BLaER1 treated with 17β-estradiol and CSF1 and Interleukin-3, amounts not matched to agents 10 nM and 100 nM (cell line): ENCODE measurements at regions not wholly inside any gene's neighbourhood (a gene's known extent, or its start where the extent isn't known, plus 50 kb on each side); places are given as distances from the start of the nearest gene placed in this dataset.

Experiments used
- H3K27ac ChIP-seq, 11 experiments: shearing (Covaris generic); formaldehyde crosslinking; 2 replicates each; pipeline ENCODE4 v1.8.1; 2022
- H3K27me3 ChIP-seq, 11 experiments: shearing (Covaris generic); formaldehyde crosslinking; 2 replicates each; pipeline ENCODE4 v1.8.1; 2022
- H3K36me3 ChIP-seq, 11 experiments: shearing (Covaris generic); formaldehyde crosslinking; 2 replicates each; pipeline ENCODE4 v1.8.1; 2022
- H3K4me1 ChIP-seq, 10 experiments: shearing (Covaris generic); formaldehyde crosslinking; 2 replicates each; pipeline ENCODE4 v1.8.1; 2022
- H3K4me2 ChIP-seq, 11 experiments: shearing (Covaris generic); formaldehyde crosslinking; 2 replicates each; pipeline ENCODE4 v1.8.1; 2022
- H3K4me3 ChIP-seq, 10 experiments: shearing (Covaris generic); formaldehyde crosslinking; 2 replicates each; pipeline ENCODE4 v1.8.1; 2022
- H3K9ac ChIP-seq, 11 experiments: shearing (Covaris generic); formaldehyde crosslinking; 2 replicates each; pipeline ENCODE4 v1.8.1; 2022
- H3K9me3 ChIP-seq, 11 experiments: shearing (Covaris generic); formaldehyde crosslinking; replicated peaks in 1 of 11; 2 replicates each; pipeline ENCODE4 v1.8.1; 2022
- H4K20me1 ChIP-seq, 11 experiments: shearing (Covaris generic); formaldehyde crosslinking; 2 replicates each; pipeline ENCODE4 v1.8.1; 2022
- Cebpa-rat ChIP-seq, 11 experiments: shearing (Covaris generic); IDR thresholded peaks; 2 replicates each; pipeline ENCODE4 v1.8.1; 2022

- Histone ChIP-seq H3K4me2 (no peak overlapping the region), H3K27me3 (no peaks in the 10 kb centered on the region), H3K36me3 (no peaks in the 10 kb centered on the region), H3K27ac (no peak overlapping the region), H3K4me1 (peaks cover 0 to 5% (median 0%) of the 10 kb centered on the region in 10 experiments; a peak in 4 of 20 replicates), H4K20me1 (no peaks in the 10 kb centered on the region), H3K9me3 (peaks cover 0 to 5% (median 0%) of the 10 kb centered on the region in 11 experiments; a peak in 1 of 22 replicates), H3K4me3 (no peak overlapping the region), H3K9ac (no peak overlapping the region)
- no peak for TF ChIP-seq Cebpa-rat (IDR thresholded peaks at IDR 0.05)
These were observed 92.1 kb upstream of the FBN2 start for GRCh38 chr5:128630121-128630520.

- H4K20me1 ChIP-seq: no peaks in the 10 kb centered on the region
- peak overlapping the region in 1 of 11 experiments; percentile 35; a peak in 1 of 22 replicates for H3K27ac ChIP-seq
- H3K4me3 ChIP-seq: no peak overlapping the region
- no peak for TF ChIP-seq Cebpa-rat (IDR thresholded peaks at IDR 0.05)
- H3K36me3 ChIP-seq: no peaks in the 10 kb centered on the region
- H3K4me1 ChIP-seq: peaks cover 0 to 5% (median 0%) of the 10 kb centered on the region in 10 experiments; a peak in 4 of 20 replicates
- peaks cover 0 to 5% (median 0%) of the 10 kb centered on the region in 11 experiments; a peak in 1 of 22 replicates for H3K9me3 ChIP-seq
- H3K4me2 ChIP-seq: peak overlapping the region in 1 of 11 experiments; percentile 29; a peak in 1 of 22 replicates
- no peaks in the 10 kb centered on the region for H3K27me3 ChIP-seq
- no peak overlapping the region for H3K9ac ChIP-seq
These were observed 93.7 kb upstream of the FBN2 start for GRCh38 chr5:128631771-128632170.

- Histone ChIP-seq H3K4me2 (peak overlapping the region in 1 of 11 experiments; percentile 29; a peak in 1 of 22 replicates), H3K4me3 (no peak overlapping the region), H3K4me1 (peaks cover 0 to 5% (median 0%) of the 10 kb centered on the region in 10 experiments; a peak in 4 of 20 replicates), H3K36me3 (no peaks in the 10 kb centered on the region), H4K20me1 (no peaks in the 10 kb centered on the region), H3K9me3 (peaks cover 0 to 5% (median 0%) of the 10 kb centered on the region in 11 experiments; a peak in 1 of 22 replicates), H3K27ac (peak overlapping the region in 1 of 11 experiments; percentile 35; a peak in 1 of 22 replicates), H3K9ac (no peak overlapping the region), H3K27me3 (no peaks in the 10 kb centered on the region)
- TF ChIP-seq Cebpa-rat (IDR thresholded peaks at IDR 0.05): no peak
These were observed 94.2 kb upstream of the FBN2 start for GRCh38 chr5:128632264-128632663.

- peaks cover 0 to 5% (median 0%) of the 10 kb centered on the region in 11 experiments; a peak in 1 of 22 replicates for H3K9me3 ChIP-seq
- peaks cover 0 to 5% (median 0%) of the 10 kb centered on the region in 10 experiments; a peak in 4 of 20 replicates for H3K4me1 ChIP-seq
- no peak overlapping the region for H3K4me2 ChIP-seq
- H3K27me3 ChIP-seq: no peaks in the 10 kb centered on the region
- H3K9ac ChIP-seq: no peak overlapping the region
- no peaks in the 10 kb centered on the region for H3K36me3 ChIP-seq
- no peak overlapping the region for H3K27ac ChIP-seq
- TF ChIP-seq Cebpa-rat (IDR thresholded peaks at IDR 0.05): no peak
- no peaks in the 10 kb centered on the region for H4K20me1 ChIP-seq
- H3K4me3 ChIP-seq: no peak overlapping the region
These were observed 95.9 kb upstream of the FBN2 start for GRCh38 chr5:128633901-128634300.

- H3K4me1 ChIP-seq: peaks cover 0 to 5% (median 0%) of the 10 kb centered on the region in 10 experiments; a peak in 4 of 20 replicates
- no peak overlapping the region for H3K4me3 ChIP-seq
- no peaks in the 10 kb centered on the region for H3K27me3 ChIP-seq
- no peak overlapping the region for H3K4me2 ChIP-seq
- 0 out of 22 replicates have a peak, but pooled peaks cover 0 to 3% (median 0%) of the 10 kb centered on the region in 11 experiments for H3K9me3 ChIP-seq
- no peaks in the 10 kb centered on the region for H3K36me3 ChIP-seq
- no peaks in the 10 kb centered on the region for H4K20me1 ChIP-seq
- no peak overlapping the region for H3K9ac ChIP-seq
- TF ChIP-seq Cebpa-rat (IDR thresholded peaks at IDR 0.05): no peak
- H3K27ac ChIP-seq: no peak overlapping the region
These were observed 97.3 kb upstream of the FBN2 start for GRCh38 chr5:128635379-128635778.

- H3K4me3 ChIP-seq: no peak overlapping the region
These were observed 98.3 kb upstream of the FBN2 start for GRCh38 chr5:128636361-128636760.

GRCh38 chr5:128637031-128637430 is 99.0 kb upstream of the FBN2 start:
- Histone ChIP-seq H3K9ac (no peak overlapping the region), H3K4me1 (peaks cover 0 to 4% (median 0%) of the 10 kb centered on the region in 10 experiments; a peak in 4 of 20 replicates), H3K27me3 (no peaks in the 10 kb centered on the region), H4K20me1 (no peaks in the 10 kb centered on the region), H3K4me2 (no peak overlapping the region), H3K36me3 (no peaks in the 10 kb centered on the region), H3K4me3 (no peak overlapping the region), H3K9me3 (0 out of 22 replicates have a peak, but pooled peaks cover 0 to 3% (median 0%) of the 10 kb centered on the region in 11 experiments), H3K27ac (no peak overlapping the region)
- no peak for TF ChIP-seq Cebpa-rat (IDR thresholded peaks at IDR 0.05)

More at GRCh38 chr5:128636361-128636760, 98.3 kb upstream of the FBN2 start:
- H3K9ac ChIP-seq: no peak overlapping the region
- H3K27ac ChIP-seq: no peak overlapping the region
- H3K27me3 ChIP-seq: no peaks in the 10 kb centered on the region
- no peak for TF ChIP-seq Cebpa-rat (IDR thresholded peaks at IDR 0.05)
- no peak overlapping the region for H3K4me2 ChIP-seq
- H3K9me3 ChIP-seq: 0 out of 22 replicates have a peak, but pooled peaks cover 0 to 3% (median 0%) of the 10 kb centered on the region in 11 experiments
- no peaks in the 10 kb centered on the region for H3K36me3 ChIP-seq
- no peaks in the 10 kb centered on the region for H4K20me1 ChIP-seq
- H3K4me1 ChIP-seq: peaks cover 0 to 5% (median 0%) of the 10 kb centered on the region in 10 experiments; a peak in 4 of 20 replicates

- Histone ChIP-seq H3K27me3 (no peaks in the 10 kb centered on the region), H3K4me3 (no peak overlapping the region), H3K27ac (no peak overlapping the region), H3K9me3 (no peaks in the 10 kb centered on the region), H3K9ac (no peak overlapping the region), H3K4me1 (no peaks in the 10 kb centered on the region), H3K36me3 (no peaks in the 10 kb centered on the region), H4K20me1 (no peaks in the 10 kb centered on the region), H3K4me2 (no peak overlapping the region)
- TF ChIP-seq Cebpa-rat (IDR thresholded peaks at IDR 0.05): no peak
These were observed 103.8 kb upstream of the FBN2 start for GRCh38 chr5:128641861-128642260.

- H4K20me1 ChIP-seq: no peaks in the 10 kb centered on the region
- H3K27me3 ChIP-seq: no peaks in the 10 kb centered on the region
- H3K9ac ChIP-seq: no peak overlapping the region
- no peak overlapping the region for H3K4me2 ChIP-seq
- no peaks in the 10 kb centered on the region for H3K36me3 ChIP-seq
- H3K4me3 ChIP-seq: no peak overlapping the region
- H3K4me1 ChIP-seq: no peaks in the 10 kb centered on the region
- H3K9me3 ChIP-seq: no peaks in the 10 kb centered on the region
- no peak for TF ChIP-seq Cebpa-rat (IDR thresholded peaks at IDR 0.05)
- H3K27ac ChIP-seq: no peak overlapping the region
These were observed 106.8 kb upstream of the FBN2 start for GRCh38 chr5:128644863-128645262.

GRCh38 chr5:128645581-128645980 is 107.5 kb upstream of the FBN2 start:
- TF ChIP-seq Cebpa-rat (IDR thresholded peaks at IDR 0.05): no peak
- no peaks in the 10 kb centered on the region for H3K9me3 ChIP-seq
- no peaks in the 10 kb centered on the region for H3K36me3 ChIP-seq
- no peaks in the 10 kb centered on the region for H3K4me1 ChIP-seq
- H3K9ac ChIP-seq: no peak overlapping the region
- H3K4me2 ChIP-seq: no peak overlapping the region
- H3K27ac ChIP-seq: no peak overlapping the region
- no peaks in the 10 kb centered on the region for H4K20me1 ChIP-seq
- no peak overlapping the region for H3K4me3 ChIP-seq
- no peaks in the 10 kb centered on the region for H3K27me3 ChIP-seq
